OCI-LY3 (cell line): ENCODE measurements at regions not wholly inside any gene's neighbourhood (a gene's known extent, or its start where the extent isn't known, plus 50 kb on each side); places are given as distances from the start of the nearest gene placed in this dataset.

Experiments
- CTCF ChIP-seq: fragments of 200-600, 300-600 bp; sonication (generic); IDR thresholded peaks from 2 replicates; pipeline ENCODE4 v1.5.1; 2014; ENCODE audit warnings: antibody characterized with exemption, low read length, low read depth
- EZH2phosphoT487 ChIP-seq: fragments of 200-600 bp; shearing (Covaris generic); IDR thresholded peaks from 2 replicates; pipeline ENCODE4 v1.6.1; 2018; ENCODE audit warnings: antibody characterized with exemption, mixed run types, low read depth

DNA sequence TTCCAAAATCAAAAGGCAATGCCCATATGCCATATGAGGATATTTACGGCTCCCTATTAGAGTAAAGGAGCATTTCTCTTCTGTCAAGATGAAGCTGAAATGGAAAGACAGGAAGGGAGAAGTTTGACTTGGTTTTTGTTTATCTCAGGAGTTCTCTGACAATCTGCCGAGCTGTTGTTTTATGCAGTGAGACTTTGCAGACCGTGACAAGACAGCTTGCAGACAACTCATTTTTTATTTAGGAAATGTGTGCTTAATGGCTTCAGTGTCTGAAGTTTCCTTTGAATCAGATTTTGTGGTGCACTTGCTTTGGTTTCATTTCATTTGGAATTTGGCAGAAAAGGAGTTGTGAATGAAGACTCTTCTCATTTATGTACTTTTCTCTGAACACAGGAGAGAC lies 145.4 kb downstream of the C12orf50 start:
- TF ChIP-seq EZH2phosphoT487 (no peak), CTCF (no peak)
